ENCODE measurements at regions not wholly inside any gene's neighbourhood (a gene's known extent, or its start where the extent isn't known, plus 50 kb on each side); places are given as distances from the start of the nearest gene placed in this dataset.

- TF ChIP-seq, protein P1, sequence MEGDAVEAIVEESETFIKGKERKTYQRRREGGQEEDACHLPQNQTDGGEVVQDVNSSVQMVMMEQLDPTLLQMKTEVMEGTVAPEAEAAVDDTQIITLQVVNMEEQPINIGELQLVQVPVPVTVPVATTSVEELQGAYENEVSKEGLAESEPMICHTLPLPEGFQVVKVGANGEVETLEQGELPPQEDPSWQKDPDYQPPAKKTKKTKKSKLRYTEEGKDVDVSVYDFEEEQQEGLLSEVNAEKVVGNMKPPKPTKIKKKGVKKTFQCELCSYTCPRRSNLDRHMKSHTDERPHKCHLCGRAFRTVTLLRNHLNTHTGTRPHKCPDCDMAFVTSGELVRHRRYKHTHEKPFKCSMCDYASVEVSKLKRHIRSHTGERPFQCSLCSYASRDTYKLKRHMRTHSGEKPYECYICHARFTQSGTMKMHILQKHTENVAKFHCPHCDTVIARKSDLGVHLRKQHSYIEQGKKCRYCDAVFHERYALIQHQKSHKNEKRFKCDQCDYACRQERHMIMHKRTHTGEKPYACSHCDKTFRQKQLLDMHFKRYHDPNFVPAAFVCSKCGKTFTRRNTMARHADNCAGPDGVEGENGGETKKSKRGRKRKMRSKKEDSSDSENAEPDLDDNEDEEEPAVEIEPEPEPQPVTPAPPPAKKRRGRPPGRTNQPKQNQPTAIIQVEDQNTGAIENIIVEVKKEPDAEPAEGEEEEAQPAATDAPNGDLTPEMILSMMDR (IDR thresholded peaks at IDR 0.05), result no peak
- TF ChIP-seq POLR2AphosphoS5 (IDR thresholded peaks at IDR 0.05), result no peak
These were observed 218.6 kb upstream of the TSPY4 start for GRCh38 chrY:9118704-9119103.

All from upper lobe of left lung (tissue), 4 donors.